ENCODE measurements at regions not wholly inside any gene's neighbourhood (a gene's known extent, or its start where the extent isn't known, plus 50 kb on each side); places are given as distances from the start of the nearest gene placed in this dataset.
"Not testable (repeated sequence)": the region's sequence is repeated elsewhere in the genome, so short reads cannot be mapped to it uniquely, and the experiment has no call there.

DNA sequence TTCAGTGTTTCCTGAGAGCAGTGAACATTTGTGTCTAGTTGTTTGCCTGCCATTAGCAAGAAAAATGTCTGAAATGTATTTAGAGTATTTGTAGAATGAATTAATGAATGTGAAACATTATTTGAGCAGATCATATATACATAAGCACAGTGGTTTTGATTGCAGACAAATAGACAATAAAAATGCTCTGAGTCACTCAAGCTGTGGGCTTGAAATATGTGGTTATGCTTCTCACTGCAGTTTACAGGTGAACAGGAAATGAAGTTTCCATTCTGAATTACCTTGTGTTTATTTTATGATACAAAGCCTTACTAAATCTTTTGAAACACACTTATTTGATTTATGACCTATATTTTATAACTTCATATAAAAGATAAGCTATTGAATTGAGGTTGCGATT is 827.7 kb downstream of the TMTC2 start:
- peak; percentile 35 for DNase-seq

DNA sequence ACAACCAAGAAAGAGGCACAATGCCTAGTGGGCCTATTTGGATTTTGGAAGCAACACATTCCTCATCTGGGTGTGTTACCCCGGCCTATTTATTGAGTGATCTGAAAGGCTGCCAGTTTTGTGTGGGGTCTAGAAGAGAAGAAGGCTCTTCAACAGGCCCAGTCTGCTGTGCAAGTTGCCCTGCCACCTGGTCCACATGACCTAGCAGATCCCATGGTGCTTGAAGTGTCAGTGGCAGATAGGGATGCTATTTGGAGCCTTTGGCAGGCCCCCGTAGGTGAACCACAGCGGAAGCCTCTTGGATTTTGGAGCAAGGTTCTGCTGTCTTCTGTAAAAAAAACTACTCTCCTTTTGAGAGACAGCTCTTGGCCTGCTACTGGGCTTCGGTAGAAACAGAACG is 820.1 kb downstream of the TMTC2 start:
- DNase-seq = no peak

DNA sequence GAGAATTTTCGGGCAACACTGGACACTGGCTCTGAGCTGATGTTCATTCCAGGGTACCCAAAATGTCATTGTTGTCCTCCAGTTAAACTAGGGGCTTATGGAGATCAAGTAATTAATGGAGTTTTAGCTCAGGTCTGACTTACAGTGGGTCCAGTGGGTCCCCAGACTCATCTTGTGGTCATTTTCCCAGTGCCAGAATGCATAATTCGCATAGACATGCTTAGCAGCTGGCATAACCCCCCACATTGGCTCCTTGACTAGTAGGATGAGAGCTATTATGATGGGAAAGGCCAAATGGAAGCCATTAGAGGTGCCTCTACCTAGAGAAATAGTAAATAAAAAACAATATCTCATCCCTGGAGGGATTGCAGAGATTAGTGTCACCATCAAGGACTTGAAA is 818.9 kb downstream of the TMTC2 start:
- no peak for DNase-seq

DNA sequence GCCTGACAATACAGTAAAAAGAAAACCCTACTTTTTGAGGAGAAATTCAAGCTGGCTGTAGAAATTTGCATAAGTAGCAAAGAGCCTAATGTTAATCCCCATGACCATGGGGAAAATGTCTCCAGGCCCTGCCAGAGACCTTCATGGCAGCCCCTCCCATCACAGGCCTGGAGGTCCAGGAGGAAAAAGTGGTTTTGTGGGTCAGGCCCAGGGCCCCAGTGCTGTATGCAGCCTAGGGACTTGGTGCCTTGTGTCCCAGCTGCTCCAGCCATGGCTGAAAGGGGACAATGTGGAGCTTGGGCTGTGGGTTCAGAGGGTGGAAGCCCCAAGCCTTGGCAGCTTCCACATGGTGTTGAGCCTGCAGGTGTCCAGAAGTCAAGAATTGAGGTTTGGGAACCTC is 813.2 kb downstream of the TMTC2 start:
- not testable (repeated sequence) for DNase-seq

DNA sequence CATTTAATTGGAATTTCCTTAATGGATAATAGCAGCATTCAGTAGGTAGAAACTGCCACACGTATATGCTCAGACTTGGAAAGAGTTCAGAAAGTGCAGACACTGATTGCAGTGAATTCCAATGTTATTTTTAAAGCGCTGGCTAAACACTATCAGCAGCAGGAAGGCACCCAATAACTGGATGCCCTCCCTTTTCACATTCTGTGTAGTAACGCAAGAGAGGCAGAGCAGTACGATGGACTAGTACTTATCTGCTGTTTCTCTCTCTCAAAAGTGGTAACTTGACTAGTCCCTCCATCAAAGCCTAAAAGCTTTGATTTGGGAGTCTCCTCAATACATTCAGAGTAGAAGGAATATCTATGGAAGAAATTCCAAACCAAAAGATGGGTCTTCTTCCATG is 791.0 kb downstream of the TMTC2 start:
- DNase-seq = no peak

DNA sequence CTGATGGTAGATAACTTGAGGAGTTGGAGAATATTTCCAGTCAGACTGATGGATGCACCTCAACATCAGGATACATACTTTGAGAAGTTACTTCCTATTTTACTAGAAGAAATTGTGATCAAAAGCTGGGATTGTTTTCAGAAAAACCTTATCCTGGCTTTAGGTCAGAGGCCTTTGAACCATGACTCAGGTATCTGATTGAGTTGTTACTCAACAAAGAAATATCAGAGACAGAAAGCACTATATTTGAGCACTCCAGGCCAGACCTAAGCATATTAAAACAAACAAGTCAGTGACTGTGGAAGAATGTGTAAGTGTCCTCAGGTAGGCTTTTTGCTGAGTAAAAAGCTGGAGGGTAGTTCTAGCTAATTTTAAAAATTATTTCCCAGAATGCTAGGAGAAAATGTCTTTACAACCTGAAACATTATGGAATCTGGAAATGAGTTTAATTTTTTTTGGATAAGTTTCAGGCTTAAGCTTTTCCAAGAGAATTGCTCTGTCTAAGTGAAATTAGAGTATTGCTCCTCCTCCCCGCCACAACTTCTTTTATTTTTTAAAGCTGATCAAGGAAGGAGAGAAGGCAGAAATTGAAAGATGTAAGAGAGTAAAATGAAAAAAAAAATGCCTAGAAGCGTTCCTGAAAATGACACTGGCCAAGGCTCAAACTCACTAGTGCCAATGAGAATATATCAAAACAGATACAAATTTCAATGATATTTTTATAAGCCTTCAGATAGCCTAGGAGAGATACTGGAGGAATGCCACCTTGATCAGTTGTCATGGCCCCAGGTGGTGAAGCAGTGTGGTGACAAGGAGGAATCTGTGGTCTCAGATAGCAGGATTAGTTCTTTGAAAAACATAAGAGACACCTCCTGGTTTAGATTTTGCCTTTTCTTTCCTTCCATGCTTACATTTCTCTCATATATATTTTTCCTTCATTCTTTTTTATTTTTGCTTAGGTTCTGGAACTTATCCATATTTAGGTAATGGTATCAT is 790.3 kb downstream of the TMTC2 start:
- no peak for DNase-seq

DNA sequence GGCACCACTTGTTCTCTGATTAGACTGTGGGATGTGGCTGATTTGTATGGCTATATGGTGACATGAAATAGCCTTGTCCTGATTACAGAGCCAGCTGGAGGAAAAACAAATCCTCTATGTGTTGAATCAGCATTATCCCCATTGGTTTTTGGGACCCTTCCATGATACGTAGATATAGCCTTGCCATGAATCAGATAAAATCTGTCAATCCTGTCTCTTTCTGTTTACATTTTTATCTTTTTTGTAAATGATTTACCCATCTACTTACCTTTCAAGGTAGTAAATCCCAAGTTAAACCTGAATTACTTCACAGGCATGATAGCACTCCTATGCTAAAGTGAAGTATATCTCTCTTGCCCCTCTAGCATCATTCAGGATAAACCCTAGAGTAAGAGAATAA is 789.3 kb downstream of the TMTC2 start:
- DNase-seq = no peak

DNA sequence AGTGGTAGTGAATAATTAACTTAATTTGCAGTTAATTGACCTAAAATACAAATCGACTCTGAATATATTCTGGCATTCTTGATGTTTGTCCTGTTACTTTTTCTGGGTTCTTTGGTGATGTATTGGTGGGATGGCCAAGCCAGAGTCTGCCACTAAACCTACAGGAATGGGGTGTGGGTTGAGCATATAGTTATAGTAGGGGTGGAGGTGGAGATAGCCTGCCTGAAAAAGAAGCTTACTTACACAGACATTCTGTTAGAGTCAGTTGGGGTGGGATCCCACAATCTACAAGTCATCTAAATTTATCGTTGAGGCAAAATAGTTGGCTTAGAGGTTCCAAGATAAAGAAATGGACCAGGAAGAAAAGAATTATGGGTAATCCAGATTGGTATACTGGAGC is 787.7 kb downstream of the TMTC2 start:
- DNase-seq = no peak

DNA sequence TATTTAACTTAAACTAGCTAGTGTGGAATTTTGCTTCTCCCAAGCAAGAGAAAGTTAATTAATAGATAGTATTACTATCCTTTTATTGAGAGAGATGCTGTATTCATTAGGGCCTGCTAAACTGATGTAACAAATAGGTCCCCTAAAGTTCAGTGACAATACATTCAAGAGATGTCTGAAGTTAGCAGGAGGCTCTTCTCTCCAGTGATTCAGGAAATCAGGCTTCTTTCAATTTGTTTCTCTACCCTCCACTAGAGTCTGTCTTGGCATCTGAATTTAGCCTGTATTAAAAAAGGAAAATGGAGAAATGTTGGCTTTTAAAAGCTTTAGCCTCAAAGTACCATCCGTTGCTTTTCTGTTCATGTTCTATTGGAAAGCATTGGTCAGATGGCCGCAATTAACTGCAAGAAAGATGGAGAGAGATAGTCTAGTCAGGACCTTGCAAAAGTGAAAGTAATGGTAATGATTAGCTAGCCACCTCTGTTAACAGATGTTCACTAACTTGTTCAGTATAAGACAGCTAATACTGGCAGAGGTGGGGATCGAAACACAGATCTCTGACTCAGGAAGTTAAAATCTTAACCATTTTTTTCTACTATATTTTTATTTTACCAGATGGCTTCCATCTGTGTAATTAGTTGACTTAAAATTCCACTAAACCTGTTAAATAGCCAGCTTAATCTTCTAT is 786.8 kb downstream of the TMTC2 start:
- DNase-seq = no peak

DNA sequence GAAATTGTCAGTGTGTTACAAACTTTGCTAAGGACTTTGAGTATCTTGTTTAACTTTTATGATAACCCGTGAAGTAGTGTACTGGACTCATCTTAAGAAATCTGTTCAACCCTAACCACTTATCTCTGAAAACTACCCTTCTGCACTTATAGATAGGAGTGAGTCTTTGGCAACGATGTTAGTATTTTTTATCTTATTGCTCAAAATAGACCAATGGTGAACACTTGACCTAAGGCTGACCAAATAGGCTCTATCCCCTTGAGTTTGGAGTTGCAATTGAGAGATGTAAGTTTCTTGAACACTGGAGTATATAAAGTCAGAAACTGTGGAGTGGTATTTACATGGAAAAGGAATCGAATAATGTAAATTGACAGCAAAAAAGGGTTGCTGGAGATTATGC is 786.1 kb downstream of the TMTC2 start:
- no peak for DNase-seq

DNA sequence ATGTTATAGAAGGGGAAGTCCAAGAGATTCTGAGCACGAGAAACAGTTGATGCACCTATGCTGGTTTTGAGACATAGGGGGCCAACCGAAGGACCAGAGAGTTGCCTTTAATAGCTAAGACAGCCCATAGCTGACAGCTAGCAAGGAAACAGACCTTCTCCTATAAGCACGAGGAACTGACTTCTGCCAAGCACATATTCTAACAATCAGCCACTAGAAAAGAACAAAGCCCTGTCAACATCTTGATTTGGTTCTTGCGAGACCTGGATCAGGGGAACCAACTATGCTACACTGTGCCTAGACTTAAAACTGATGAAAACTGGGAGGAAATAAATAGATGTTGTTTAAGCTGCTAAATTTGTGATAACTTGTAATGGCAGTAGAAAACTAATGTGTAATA is 785.6 kb downstream of the TMTC2 start:
- DNase-seq = no peak

DNA sequence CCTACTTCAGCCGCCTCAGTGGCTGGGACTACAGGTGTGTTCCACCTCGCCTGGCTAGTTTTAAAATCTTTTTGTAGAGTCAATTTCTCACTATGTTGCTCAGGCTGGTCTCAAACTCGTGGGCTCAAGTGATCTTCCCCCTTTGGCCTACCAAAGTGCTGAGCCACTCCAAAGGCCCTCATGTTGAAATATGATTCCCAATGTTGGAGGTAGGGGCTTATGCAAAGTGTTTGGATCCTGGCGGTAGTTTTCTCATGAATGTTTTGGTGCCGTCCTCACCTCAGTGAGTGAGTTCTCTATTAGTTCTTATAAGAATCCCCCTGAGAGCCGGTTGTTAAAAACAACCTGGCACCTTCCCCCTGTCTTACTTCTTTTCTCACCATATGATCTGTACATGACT is 784.6 kb downstream of the TMTC2 start:
- DNase-seq = no peak

DNA sequence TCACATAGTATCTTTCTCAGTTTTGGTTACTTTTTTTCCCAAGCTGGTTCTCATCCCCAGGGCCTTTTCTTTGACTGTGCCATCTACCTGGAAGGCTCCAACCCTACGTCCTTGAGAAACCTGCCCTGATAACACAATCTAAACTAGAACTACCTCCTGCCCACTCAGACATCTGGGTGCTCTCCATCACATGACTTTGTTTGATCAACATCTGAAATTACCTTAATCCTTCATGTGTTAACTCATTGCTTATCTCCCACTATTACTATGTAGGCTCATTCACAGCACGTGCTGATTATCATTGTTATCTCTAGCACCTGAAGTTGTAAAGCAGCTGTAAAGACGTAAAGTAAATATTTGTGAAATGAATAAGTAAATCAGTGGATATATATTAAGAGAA is 784.0 kb downstream of the TMTC2 start:
- DNase-seq = no peak

DNA sequence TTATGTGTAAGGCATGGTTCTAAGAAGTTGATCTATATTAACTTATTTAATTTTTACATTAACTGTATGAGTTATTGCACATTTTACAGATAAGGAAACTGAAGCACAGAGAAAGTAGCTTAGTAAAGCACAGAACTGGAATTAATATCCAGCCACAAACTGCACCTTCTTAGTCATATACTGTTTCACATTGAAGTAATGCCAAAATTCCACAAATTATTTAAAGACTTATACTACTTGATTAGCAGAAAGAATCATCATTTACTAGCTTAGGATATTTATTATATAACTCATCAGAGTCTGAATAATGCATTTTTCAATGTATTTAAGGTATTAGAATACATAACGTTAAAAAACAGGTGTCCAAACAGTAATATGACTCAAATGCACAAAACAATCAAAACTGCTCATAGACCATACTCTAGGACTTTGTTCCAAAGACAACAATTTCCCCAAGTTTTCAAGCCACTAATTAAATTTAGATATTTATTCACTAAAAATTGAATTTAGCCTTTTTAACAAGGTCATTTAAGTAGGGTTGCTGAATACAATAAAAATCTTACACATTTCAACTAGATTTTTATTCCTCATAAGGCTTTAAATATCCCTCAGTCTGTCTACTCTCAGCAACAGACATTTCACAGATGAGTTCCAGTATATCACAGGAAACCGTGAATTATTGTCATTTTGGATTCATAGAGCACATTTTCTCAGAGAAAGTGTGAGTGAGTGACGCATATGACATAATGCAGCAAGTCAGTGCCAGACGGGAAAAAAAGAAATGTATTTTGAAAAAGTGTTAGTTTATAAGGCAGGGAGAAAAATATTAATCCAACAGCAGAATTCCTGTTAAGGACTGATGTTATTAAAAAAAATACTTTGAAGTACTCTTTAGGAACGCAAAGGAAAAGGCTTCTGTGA is 782.5 kb downstream of the TMTC2 start:
- DNase-seq = no peak

DNA sequence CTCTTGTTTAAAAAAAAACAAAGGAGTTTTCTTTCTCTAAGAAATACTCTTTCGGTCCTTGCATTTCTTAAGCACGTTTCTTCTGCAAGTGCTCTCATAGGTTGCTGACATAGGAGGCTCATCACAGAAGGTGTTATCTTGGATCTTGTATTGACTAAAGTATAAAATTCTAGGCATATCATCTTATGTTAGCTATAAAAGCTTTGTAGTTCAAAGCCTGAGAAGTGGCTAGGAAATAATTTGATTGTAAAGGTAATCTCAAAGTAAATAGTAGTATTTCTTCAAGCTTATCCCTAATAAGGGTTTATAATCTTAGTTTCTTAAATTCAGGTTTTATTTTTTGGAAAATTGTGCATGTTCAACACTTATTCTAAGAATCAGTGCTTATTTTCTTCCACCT is 778.9 kb downstream of the TMTC2 start:
- no peak for DNase-seq

DNA sequence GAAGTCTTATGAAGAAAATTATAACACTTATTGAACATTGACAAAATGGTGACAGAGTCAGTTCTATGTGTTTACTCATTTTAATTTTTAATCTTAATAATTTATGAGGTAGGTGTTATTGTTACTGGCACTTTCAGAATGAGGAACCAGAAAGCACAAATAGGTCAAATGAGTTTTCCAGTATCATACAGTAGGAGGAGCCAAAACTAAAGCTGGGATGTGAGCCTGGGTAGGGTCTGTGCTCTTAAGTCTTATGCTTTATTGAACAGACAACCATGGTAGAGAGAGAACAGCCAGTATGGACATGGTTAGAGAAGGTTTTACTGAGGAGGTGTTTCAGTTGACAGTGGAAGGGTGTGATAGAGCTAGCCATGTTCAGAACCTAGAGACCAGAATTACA is 775.7 kb downstream of the TMTC2 start:
- no peak for DNase-seq

DNA sequence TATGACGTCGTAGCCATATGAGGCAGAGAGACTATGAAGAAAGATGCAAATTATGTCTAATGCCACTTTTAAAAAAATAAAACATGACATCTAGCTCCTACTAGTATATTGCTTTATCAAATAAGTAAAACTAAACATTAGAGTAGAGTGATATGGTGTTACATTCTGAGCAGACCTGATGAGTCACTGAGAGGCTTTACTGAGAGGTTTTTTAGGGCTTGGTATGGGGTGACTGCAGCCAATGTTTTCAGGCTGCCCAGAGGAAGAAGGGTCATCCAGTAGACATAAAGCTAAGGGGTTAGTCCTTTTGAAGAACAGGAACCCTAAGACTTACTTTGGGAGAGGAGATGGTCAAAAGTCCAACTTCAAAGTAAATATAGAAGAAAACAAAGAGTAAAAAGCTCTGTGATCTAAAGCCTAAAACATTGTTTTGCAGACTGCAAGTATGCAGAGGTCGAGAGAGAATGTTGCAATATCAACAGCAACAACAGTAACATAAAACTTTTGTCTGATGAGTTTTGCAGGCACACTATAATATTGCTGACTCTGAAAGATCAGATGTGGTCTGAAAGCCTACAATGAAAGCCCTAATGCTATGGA is 774.7 kb downstream of the TMTC2 start:
- no peak for DNase-seq

DNA sequence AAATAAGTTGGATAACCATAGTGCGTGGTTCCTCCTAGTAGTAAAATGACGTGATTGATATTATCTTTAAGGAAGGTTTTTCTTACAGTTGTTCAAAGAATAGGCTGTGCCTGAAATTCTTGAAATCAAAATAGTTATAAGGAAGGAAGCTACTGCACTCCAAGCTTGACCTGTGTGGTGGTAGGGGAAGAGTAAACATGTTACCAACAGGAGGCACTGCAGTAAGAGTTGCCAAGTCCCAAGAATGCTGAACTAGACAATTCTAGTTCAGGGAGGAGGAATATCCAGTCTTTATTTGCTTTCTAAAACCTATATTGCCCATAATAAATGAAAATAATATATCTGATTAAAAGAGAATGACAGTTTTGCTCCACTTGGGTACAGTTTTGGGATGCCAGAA is 764.5 kb downstream of the TMTC2 start:
- no peak for DNase-seq

DNA sequence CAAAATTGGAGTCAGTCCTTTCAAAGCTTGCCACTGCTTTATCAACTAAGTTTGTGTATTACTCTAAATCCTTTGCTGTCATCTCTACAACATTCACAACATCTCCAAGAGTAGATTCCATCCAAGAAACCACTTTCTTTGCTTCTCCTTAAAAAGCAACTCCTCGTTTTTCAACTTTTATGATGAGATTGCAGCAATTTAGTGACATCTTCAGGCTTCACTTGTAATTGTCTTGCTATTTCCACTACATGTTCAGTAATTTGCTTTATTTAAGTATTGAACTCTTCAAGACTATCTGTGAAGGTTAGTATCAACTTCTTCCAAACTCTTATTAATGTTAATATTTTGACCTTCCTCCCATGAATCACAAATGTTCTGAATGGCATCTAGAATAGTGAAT is 747.9 kb downstream of the TMTC2 start:
- no peak for DNase-seq

DNA sequence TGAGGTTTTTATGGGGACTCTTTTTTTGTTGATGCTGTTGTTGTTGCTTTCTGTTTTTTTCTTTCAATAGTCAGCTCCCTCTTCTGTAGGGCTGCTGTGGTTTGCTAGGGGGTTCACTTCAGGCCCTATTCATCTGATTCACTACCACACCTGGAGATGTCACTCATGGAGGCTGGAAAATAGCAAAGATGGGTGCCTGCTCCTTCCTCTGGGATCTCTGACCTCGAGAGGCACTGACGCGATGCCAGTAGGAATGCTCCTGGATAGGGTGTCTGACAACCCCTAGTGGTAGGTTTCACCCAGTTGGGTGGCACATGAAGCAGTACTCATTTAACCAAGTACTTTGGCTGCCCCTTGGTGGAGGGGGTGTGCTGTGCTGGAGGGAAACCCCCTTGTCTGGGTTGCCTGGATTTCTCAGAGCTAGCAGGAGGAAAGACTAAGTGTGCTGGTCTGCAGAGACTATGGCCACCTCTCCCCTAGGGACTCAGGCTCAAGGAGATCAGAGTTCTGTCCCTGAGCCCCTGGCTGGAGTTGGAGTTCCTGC is 745.5 kb downstream of the TMTC2 start:
- no peak for DNase-seq

DNA sequence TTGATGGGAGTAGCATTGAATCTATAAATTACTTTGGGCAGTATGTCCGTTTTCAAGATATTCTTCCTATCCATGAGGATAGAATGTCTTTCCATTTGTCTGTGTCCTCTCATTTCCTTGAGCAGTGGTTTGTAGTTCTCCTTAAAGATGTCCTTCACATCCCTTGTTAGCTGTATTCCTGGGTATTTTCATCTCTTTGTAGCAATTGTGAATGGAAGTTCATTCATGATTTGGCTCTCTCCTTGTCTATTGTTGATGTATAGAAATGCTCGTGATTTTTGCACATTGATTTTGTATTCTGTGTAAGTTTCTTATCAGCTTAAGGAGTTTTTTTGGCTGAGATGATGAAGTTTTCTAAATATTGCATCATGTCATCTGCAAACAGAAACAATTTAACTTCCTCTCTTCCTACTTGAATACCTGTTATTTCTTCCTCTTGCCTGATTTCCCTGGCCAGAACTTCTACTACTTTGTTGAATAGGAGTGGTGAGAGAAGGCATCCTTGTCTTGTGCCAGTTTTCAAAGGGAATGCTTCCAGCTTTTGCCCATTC is 741.0 kb downstream of the TMTC2 start:
- not testable (repeated sequence) for DNase-seq

DNA sequence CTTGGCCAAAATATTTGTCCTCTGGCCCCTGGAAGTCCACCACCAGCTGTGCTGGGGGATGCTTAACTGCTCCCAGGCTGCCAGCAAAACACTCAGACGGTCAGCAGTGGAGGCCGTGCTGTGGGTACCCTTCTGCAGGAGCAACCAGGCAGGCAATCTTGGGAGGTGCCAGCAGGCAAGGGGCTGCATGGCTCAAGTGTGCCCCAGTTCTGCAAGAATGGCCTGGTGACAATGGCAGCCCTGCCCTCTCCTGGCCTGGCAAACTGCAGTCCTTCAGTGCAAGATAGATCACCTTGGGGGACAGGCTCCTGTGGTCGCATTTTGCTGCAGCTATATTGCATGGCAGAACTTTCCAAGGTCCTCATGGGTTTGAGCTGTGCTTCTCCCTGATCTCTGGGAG is 728.3 kb downstream of the TMTC2 start:
- DNase-seq = no peak
